Activated gamma-delta T cell (primary cell): ENCODE measurements at regions not wholly inside any gene's neighbourhood (a gene's known extent, or its start where the extent isn't known, plus 50 kb on each side); places are given as distances from the start of the nearest gene placed in this dataset.

ENCODE experiments used
- DNase-seq: peaks from one replicate; lab custom pipeline; 2025; lab: John Stamatoyannopoulos, UW

DNA sequence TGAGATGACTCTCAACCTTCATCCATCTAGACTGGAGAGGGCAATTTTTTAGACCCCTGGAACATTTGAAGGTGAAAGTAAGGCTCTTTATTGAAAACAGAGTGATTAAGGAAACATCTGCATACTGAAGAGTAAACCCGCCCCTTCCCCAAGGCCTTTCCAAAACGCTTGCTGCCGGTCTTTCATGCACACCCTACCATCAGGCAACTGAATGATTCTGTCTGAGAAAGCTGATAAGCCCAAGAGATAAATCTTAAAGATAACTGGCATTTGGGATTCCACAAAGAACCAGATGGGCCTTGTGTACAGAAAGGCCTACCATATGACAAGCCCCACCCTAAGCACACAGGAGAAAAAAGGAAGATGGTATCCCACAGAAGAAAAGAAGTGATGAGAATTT, 54.4 kb upstream of the PIK3R1 start:
- no peak for DNase-seq

DNA sequence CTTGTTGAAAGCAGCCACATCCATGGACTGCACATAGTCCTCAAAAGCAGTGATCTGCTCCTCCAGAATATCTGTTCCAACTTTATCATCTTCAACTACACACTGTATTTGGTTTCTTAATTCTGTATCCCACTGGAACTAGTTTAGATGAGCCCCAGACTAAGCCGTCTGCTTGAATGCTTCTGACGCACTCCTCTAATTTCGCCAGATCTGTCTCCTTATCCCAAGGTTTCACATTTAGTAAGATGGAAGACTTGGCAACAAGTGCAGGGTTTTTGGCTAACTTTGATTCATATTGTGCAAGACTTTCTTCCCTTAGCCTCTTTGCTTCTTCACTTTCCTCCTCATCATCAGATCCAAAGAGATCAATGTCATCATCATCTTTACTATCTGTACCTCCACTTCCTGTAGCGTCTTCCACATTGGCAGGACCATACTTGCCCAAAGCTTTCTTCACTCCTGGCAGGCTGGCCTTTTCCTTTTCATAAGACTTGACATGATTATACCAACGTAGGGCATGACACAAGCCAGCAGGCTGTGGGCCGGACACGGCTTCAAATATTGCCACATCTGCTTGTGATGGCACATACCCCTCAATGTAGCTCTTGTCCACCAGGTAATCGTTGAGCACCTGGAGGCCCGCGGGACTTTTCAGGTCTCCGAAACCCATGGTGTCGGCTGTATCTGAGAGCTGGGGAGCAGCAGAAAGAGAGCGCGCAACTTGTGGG, 56.2 kb upstream of the PIK3R1 start:
- DNase-seq = no peak

DNA sequence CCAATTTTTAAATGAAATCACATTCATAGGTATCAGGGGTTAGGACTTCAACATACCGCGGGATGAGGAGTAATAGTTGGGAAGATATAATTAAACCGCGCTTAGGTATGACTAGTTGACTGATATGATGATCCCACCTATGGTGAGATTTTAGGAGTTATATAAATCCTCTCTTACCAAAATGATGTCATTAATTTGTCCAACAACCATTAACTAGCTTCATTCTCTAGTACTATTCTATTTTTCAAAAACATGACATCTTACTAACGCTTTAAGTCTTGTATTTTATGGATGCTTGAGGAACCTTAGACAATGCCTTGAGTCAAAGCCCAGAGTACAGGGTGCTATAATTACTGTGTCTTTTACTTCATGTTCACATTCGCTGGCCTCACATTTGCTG, 59.6 kb upstream of the PIK3R1 start:
- DNase-seq = no peak

DNA sequence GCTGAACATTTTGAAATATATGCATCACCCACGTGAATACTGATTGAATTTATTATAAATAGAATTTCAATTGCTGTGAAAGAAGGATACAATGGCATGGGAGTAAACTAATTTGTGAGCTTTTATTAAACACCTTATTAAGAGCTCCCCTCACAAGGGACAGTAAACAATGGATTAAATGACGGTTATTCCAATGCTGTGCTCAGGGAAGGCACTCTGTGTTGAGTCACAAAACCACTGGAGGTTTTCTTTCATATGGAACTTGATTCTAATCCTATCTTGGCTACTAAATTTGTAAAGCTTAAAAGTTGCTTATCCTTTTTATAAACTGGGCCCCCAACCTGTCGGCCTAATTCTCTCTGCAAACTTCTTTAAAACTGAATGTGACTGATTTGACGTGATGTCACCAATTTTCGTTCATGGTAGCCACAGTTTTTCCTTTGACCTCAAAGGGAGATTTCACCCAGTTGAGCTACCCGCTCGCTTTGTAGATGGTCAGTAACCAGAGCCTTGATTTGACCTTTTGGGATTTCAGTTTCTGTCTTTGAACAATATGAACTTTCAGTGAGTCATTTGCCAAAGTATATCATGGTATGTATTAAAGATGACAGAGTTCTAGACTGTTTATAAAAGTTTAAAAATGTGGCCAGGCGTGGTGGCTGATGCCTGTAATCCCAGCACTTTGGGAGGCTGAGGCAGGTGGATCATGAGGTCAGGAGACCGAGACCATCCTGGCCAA, 61.3 kb upstream of the PIK3R1 start:
- no peak for DNase-seq

DNA sequence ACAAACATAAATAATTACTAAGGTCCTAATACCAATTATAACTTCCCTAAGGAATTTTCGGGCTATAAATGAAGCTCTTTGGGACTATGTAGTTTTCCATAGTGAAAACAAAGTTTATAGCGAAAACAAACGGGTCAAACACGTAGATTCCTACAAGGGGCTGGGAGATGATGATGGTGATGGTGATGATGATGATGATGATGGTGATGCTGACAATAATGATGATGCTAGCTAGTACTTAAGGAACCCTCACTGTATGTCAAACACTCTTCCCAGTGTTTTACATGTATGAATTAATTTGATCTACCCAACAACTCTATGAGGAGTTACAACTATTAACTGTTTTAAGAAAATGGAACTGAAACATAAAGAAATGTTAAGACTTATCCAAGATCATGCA, 63.7 kb upstream of the PIK3R1 start:
- DNase-seq = no peak

DNA sequence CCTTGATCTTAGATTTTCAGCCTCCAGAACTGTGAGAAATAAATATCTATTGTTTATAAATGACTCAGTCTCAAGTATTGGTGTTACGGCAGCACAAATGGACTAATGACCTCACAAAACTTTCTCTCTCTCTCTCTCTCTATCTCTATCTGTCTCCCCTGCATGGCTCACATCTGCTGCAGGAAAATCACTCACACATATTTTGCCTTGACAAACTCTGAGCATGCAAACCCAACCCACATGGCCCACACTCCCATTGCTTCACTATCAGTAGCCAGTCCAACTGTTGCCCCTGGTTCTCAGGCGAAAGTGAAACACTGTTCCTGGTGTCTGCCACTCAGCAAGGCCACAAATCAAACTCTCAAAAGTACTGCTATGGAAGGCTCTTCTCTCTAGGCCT, 66.4 kb upstream of the PIK3R1 start:
- no peak for DNase-seq

DNA sequence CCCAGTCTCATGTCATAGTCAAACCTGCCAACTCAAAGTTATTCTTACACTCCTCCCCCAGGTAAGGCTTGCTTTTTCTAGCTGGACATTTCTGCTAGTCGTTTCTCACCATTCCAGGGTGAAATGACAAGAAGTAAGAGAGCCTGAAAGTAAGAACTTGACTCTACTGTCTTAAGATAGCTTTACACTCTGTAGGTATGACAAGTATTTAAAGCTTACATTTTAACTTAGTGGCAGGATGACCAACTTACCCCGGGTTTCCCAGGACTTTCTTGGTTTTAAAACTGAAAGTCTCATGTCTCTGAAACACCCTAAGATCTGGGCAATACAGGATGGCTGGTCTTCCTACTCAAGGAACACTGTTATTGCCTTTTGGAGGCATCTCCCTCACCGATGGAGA, 67.5 kb upstream of the PIK3R1 start:
- no peak for DNase-seq

DNA sequence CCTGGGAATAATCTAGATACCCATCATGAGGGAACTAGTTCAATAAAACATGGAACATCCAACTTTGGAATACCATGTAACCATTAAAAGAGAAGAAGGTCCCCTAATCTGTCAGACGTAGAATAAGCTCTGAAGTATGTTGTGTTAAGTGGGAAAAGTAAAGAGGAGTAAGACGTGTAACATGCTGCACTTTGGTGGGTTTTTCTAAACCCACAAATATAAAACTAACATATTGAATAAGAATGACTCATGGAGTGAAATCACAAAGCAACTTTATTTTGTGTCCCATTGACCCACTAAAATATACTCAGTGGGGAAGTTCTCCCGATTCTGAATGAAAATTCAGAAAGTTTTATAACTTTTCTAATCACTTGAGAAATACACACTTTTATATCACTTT, 67.9 kb upstream of the PIK3R1 start:
- DNase-seq = no peak

DNA sequence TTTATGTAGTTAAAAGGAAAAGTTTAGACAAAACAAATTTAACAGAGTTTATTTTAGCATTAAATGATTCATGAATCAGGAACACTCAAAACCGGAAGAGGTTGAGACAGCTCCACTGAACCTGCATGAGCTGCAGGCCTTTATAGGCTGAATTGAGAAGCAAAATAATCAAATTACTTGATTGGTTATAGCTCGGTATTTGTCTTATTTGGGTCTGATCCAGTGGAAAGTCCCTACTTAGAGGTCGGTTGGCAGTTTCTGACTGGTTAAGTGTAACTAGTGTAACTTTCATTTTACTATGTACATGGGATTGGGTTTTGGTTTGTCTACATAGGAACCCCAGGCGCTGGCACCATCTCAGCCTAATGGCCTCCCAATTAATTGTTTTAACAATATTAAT, 74.1 kb upstream of the PIK3R1 start:
- DNase-seq = no peak

DNA sequence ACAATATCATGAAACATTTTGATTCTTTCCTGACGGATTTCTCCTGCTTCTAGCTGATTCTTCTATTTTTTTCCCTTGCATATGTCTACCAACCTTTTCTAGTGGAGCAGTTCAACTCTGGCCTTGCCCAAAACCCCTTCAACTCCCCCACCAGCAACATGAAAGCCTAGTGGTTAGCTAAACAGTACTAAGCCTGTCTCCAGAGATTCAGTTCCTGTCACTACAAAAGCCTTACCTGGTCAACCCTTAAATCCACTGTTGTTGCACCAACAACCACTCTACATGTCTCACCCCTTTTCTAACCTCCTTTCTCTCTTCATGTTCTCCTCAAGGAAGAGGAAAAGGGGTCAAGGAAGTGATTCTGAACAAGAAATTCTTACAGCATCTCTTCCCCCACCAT, 74.8 kb upstream of the PIK3R1 start:
- no peak for DNase-seq

DNA sequence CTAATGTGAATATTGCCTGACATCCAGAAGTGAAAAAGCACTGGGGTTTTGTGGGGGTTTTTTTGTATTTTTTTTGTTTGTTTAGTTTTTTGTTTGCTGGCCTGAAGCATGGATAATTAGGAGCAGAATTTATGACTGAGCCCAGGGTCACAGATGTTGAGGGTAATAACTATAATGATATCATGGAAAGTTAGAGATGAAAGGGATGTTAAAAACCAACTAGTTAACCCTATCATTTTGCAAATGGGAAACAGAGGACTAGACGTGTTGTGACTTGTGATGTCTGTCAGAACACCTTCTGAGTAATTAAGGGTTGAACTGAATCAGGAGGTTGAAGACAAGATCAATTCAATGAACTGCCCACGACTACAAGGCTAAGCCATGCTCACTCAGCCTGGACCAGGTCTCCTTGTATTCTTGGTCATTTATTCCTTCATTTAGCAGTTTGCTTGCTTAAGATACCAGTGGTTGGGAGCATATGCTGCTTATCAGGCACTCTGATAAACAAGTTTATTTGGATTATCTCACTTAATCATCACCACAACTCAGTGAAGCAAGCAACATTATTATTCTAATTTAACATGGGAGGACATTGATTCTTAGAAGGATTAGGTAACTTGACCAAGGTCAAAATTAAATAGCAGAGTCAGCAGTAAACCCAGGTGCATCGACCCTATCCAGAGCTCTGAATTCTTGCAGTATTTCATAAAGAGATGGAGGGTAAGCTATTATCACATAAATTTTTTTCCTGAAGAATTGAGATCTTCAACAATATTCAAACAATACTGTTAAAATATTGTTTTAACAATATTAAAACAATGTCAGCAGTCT, 75.7 kb upstream of the PIK3R1 start:
- DNase-seq = no peak

DNA sequence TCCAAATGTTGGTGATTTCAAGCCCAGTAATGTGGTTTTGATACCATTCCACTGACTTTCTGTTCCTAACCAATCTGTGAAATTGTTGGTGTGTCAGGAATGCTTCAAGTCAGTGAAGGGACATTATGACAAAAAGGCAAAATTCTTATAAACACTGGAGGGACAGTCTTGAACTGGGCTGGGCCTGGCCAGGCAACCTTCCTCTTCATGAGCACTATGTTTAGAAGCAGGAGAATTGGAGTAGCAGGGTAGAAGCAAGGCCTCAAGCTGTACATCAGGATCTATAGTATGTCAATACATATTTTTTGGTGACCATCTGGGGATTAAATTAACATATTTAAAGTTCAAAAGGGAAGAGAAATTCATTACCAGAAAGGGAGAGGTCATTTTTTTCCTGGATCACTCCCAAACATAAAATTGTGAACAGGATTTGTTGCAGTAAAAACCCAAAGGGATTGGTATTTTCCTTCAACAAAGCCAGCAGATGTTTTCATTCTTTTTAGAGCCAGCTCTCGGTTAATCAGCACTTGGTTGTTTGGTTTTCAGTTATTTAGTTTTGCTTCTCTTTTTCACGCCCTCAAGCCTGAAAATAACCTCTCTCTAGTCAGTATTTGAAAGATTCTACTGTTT, 77.9 kb upstream of the PIK3R1 start:
- no peak for DNase-seq

DNA sequence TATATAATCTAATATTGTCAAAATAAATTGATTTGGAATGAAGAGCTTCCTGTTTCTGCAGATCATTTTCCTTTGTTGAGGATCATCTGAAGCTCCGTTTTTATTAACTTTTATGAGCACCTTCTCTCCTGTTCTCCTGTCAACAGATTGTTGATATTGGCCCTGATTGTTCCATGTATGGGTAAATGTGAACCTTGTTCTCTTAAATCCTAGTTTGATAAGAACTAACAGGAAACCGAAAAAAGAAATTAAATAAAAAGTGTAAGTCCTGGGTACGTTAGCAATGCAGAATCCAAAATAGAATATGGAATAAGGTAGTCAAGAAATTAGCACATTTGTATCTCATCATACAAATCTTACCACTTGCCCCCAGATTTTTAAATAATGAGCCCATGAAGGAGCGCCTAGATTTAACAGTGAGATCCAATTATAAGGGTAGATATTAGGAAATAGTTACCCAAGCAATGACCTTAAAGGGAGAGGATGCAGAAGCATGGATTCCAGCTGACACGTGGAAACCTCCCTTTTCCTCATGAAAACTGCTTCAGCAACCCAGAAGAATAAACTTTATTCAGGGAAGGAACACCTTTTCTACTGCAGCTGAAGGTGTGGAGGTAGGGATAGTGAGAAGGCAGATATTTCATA, 80.8 kb upstream of the PIK3R1 start:
- DNase-seq = no peak

DNA sequence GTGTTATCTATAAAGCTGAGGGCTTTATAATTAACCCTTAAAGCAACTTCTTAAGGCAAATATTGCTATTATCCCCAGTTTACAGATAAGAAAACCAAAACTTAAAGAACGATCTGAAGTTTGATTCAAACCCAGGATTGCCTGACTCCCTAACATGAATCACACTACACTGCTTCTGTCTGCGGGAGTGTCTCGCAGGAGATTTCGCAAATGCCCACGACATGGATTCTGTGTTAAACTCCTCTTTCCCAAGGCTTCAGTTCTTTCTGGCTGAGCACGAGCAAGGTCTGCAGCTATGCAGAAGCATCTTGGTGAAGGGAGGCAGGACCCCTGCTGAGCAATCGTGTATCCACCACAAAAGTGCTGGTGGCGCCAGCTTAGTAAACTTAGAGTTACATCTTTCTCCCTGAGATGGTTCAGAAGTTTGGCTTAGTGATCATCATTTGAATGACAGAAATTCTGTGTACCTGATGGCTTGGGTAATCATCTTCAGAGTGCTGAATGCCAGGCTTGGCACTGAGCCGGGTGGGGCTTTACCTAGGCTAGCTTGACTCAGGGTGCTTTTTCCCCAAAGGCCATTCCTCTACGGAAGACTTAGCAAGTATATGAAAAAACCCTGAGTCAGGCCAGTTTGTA, 81.4 kb upstream of the PIK3R1 start:
- DNase-seq = no peak

DNA sequence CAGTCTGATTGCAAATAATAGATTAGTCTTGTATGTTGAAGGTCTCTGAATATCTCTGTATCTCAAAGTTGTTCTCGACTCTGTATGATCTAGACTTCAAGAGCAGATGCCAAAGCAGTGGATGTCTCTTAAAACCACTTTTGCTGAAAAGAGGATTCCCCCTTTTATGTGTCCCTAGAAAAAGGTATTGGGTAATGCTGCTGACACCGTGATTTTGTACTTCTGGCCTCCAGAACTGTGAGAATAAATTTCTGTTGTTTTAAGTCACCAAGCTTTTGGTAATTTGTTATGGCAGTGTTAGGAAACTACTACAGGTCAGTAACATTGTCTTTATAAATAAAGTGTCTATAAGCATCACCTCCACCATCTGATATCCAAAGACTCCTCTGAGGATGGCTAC, 85.3 kb upstream of the PIK3R1 start:
- no peak for DNase-seq

DNA sequence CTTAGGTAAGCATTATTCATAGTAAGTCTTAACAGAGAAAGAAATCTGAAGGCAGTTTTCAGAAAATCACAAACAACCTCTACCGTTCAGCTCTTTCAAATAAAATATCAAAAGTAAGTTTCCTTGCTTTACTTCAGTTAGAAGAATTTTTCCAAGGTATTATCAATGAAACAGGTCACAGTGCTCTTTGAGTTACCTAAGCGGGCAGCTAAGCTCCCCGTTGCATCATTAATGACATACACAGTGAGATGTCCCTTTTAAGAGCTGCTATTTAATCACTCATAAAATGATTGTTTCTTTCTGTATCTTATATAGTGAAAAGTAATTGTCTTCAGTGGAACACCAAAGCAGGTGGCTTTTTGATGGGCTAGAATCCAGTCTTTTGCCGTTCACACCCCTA, 86.2 kb upstream of the PIK3R1 start:
- DNase-seq = no peak

DNA sequence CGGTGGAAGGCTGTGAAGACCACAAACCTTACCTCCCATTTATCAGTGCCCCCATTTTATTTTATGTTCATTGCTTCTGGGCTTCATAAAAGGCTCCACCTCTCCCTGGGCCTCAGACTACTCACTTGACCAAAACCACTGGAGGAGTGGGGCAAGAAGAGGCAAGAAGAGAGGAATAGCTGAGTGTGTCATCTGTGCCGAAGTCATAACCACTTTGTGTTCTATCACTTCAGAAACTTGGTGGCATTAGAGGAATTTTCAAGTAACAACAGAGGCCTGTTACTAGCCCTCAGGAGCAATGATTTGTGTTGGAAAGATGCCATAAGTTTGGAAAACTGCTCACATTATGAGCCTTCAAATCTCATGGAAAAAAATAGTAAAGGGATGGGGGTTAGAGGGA, 88.7 kb upstream of the PIK3R1 start:
- DNase-seq = no peak

DNA sequence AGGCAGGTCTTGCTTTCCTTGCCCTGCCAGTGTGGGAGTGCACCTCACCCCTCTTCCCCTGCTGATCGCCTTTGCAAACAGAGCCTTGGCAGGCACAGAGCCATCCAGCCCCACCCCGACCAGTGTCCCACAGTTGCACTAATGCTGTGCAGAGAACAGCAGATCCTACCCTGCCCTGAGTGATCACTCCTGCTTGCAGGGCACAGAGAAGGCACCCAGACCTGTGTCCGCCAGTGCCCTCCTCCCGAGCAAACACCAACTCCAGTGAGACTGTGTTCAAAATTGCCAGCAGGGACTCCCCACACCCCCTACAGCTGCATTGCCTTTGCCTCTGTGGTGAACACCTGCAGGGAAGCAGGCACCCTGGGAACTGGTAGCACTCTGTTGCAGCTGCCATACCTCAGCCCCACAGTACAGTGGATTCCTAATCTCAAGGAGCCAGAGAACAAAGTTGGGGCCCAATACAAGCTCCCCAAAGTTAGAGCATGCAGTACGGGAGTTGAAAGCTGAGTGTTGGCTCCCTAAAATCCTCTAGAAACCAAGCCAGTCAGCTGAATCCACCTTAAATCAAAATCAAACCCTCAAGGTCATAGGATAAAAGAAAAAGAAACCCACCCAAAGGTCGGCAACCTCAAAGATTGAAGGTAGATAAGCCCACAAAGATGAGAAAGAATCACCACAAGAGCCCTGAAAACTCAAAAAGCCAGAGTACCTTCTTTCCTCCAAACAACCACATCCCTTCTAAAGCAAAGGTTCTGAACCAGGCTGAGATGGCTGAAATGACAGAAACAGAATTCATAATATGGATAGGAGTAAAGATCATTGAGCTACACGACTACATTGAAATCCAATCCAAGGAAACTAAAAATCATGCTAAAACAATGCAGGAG, 92.9 kb upstream of the PIK3R1 start:
- no peak for DNase-seq

DNA sequence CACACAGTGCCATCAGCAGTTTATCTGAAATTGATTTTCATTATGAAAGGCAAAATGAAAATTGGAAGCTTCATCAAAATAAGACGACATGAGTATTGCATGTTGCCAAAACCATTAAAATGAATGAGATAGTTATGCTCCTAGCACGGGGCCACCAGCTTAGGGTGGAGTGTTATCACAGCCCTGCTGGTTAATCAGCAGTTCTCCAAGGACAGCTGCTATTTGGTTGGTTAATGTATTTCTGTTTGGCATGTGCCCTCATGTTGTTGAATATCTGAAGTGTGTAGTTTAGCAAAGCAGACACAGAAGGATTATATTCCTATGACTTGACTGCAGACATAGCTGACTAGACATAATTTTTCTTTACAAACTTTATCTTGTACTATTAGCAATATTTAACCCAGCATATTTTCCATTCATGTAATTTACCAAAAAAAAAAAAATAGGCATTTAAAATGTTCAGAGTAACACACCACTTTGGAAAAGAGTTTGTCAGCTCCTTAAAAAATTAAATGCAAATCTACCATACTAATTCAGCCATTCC, 98.6 kb upstream of the PIK3R1 start:
- DNase-seq = no peak

DNA sequence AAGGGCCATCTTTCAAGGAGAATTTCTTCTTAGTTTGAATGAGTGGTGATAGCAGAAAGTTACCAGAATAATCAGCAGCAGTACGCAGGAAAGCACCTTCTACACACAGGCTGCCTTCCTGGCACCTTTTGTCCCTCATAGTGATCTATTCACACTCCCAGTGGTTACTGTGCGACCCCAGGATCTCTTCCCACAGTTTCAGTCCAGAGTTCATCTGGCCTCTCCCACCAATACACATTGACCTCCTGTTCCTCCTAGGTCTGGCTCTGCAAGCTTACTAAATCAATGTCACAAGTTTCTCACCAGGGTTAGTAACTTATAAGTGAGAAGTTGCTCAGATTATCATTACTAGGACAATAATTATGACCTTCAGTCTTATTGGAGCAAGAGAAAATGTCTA, 99.1 kb upstream of the PIK3R1 start:
- no peak for DNase-seq
